ENCODE measurements at regions not wholly inside any gene's neighbourhood (a gene's known extent, or its start where the extent isn't known, plus 50 kb on each side); places are given as distances from the start of the nearest gene placed in this dataset.
A peak's percentile ranks its signal among the peaks of the same experiment; 100 is the strongest.

DNA sequence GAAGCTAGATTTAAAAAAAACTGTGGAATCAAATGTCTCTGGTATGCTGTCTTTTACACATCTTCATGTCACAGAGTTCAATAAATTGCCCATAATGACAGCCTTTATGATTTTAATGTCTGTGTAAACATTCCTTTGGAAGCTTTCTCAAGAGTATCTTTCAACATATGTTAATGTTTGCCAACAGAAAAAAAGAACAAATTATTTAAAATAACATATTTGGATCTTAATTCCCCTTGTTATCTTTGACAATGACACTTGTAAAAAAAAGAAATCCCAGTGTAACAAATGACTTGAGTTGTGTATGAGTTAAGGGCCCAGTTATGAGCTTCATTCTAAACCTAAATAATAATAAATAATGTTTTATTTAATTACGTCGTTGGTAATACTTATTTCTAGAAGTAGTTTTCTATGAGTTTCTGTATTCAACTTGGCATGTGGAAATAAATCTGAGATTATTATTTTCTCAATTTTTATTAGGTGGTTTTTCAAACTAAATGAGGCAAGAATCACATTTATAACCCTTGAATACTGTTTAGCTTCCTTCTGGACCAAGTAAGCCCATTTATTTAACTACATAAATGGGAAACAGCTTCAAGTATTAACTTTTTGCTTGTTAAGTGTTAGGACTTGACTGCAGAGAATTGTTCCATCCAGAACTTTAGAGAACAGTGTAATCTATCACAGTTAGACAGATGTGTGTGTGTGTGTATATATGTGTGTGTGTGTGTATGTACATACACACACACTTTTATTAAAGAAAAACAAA lies 182.1 kb downstream of the POSTN start:
- ATAC-seq (no peak), DNase-seq (no peak)
- intact Hi-C loops (cut with DNase I): no loop called here

DNA sequence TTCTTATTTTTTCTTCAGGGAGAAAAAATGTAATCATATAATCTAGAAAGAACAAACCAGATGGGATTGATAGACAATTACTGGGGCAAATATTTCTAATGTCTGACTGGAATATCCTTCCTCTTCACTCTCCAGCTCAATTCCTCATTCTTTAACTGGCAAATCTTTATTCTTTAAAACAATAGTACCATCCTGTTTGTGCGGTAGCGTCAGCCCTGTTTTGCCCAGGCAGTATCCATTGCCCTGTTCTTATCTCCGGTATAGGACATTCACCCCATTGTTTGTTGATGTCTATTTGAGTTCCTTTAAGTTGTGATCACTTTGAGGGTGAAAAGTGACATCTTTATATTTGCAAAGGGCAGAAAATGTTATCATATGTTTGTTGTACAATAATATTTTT lies 185.4 kb downstream of the POSTN start:
- DNase-seq (no peak), ATAC-seq (no peak)
- intact Hi-C loops (cut with DNase I): no loop called here

- no peak for DNase-seq
- intact Hi-C loops (cut with DNase I): no loop called here
- no peak for ATAC-seq
Observed at GRCh38 chr13:37412241-37412921, 186.2 kb downstream of the POSTN start.

DNA sequence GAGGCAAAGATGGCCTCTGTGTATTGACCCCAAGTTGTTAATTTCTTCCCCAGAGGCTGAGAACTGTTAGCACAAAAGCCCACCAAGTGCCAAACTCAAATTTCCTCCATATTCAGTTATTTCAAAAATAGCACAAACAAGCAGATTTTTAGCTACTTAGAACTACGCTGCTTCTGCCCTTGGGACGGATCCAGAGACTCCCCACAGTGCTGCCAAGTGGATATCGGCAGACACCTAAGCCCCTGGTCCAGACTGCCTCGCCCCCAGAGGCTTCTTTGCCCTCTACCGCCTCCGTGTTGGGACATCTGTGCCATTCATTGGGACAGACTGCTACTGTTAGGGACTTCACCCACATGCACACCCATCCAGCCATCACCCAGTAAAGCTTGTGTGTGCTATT lies 188.3 kb downstream of the POSTN start:
- intact Hi-C loops (cut with DNase I): no loop called here
- ATAC-seq: no peak
- DNase-seq: no peak

- intact Hi-C loops (cut with DNase I): no loop called here
Observed at GRCh38 chr13:37409756-37410155, 188.8 kb downstream of the POSTN start.

GRCh38 chr13:37407156-37407555 lies 191.4 kb downstream of the POSTN start:
- ATAC-seq (no peak), DNase-seq (no peak)
- intact Hi-C loops (cut with DNase I): no loop called here

More at GRCh38 chr13:37409756-37410155, 188.8 kb downstream of the POSTN start:
- ATAC-seq (no peak), DNase-seq (no peak)

- ATAC-seq (no peak), DNase-seq (no peak)
- intact Hi-C loops (cut with DNase I): no loop called here
Observed at GRCh38 chr13:37406031-37406430, 192.5 kb downstream of the POSTN start.

GRCh38 chr13:37403776-37404527 lies 194.6 kb downstream of the POSTN start:
- DNase-seq (no peak), ATAC-seq (no peak)
- intact Hi-C loops (cut with DNase I): no loop called here

DNA sequence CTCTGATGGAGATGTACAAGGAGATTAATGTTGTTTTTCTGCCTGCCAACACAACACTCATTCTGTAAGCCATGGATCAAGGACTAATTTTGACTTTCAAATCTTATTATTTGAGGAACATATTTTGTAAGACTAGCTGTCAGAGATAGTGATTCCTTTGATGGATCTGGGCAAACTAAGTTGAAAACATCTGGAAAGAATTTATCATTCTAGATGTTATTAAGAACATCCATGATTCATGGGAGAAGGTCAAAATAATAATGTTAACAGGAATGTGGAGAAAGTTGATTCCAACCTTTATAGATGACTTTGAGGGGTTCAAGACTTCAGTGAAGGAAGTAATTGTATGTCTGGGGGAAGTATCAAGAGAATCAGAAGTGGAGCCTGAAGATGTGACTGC lies 196.8 kb downstream of the POSTN start:
- ATAC-seq (no peak), DNase-seq (no peak)
- intact Hi-C loops (cut with DNase I): no loop called here

DNA sequence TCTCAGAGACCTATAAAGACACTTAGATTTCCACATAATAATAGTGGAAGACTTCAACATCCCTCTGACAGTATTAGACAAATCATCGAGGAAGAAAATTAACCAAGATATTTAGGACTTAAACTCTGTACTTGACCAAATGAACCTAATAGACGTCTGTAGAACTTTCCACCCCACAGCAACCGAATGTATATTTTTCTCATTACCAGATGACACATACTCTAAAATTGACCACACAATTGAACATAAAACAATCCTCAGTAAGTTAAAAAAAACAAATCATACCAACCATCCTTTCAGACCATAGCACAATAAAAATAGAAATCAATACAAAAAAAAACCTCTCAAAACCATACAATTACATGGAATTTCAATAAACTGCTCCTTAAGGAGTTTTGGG lies 201.0 kb downstream of the POSTN start:
- no peak for ATAC-seq
- intact Hi-C loops (cut with DNase I): no loop called here
- no peak for DNase-seq

GRCh38 chr13:37395544-37395943 lies 203.0 kb downstream of the POSTN start:
- ATAC-seq (no peak), DNase-seq (no peak)
- intact Hi-C loops (cut with DNase I): no loop called here

DNA sequence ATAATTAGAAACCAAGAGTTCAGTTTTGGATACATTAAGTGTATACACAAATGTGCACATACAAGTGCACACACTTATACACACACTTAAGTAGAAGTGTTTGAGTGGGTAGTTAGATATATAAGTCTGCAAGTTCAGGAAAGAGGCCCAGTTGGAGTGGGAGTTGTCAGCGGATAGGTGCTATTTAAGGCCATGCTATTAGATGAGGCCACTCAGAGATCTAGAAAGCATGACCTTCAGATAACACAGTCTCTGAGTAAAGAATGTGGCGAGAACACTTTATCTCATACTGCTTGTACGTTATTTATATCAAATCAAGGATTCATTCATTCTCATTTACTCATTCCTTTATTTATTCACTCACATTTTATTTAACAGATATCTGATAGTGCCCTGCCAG lies 206.2 kb downstream of the POSTN start:
- intact Hi-C loops (cut with DNase I): no loop called here
- ATAC-seq (peak; percentile 60 to 68), DNase-seq (no peak)

- intact Hi-C loops (cut with DNase I): no loop called here
Observed at GRCh38 chr13:37390735-37391134, 207.8 kb downstream of the POSTN start.

DNA sequence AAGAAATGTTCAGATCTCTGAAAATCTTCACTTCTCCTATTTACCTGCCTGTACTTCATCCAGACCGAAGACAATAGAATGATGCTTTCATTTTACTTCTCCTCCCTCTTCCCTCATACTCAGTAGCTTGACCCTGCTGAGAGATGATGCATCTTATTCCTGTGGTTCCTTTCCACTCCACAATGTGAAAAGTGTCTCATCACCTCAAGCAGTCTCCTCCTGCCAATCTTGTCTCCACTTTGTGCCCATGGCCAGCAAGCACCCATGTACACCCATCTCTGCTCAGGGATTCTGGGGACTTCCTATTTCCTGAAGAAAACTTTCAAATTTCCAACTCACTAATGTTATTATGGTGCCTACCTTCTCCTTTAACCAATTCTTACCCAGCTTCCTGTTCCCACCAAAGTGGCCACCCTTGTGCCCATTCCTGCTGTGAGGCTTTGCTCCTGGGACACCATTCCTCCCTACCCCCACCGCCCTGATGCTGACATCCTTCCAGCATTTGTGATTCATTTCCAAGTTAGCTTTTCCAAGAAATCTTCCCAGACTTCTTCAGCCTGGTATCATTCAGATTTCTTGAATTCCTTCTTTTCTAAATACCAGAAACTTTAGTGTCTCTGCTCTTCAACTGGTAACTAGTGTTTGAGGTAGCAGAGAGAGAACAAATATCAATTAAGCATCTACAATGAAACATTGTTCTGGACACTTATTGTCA lies 212.5 kb downstream of the POSTN start:
- intact Hi-C loops (cut with DNase I): no loop called here
- ATAC-seq (peak in 1 of 2 donors; percentile 14), DNase-seq (no peak)

More at GRCh38 chr13:37390735-37391134, 207.8 kb downstream of the POSTN start:
- ATAC-seq (no peak), DNase-seq (no peak)

GRCh38 chr13:37385248-37385647 lies 213.3 kb downstream of the POSTN start:
- intact Hi-C loops (cut with DNase I): no loop called here
- ATAC-seq: no peak
- DNase-seq: no peak

DNA sequence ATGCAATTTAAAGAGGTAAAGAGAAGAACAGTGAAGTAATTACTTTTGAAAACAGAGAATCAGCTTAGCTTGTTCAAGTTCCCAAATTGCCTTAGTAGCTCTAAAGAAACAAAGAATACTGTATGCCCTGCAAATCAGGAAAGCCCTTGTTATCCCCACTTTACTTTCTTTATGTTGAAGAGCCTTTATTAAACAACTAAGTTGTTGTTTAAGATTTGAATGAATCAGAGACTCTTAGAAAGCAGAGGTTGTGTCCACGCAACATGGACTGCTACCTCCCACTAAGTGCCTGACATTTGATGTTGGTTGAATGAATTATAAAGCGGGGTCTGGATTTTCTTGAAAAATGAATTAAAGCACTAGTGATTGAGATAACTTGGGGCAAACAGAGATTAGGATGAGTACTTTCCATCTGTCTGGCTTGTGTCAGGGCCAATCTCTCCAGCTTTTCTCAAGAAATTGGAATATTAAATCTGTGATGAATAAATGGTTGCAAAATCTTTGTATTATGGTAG lies 214.7 kb downstream of the POSTN start:
- ATAC-seq (no peak), DNase-seq (no peak)
- intact Hi-C loops (cut with DNase I): no loop called here

- ATAC-seq: no peak
- DNase-seq: no peak
- intact Hi-C loops (cut with DNase I): no loop called here
Observed at GRCh38 chr13:37383046-37383445, 215.5 kb downstream of the POSTN start.

- intact Hi-C loops (cut with DNase I): no loop called here
- no peak for ATAC-seq
- no peak for DNase-seq
Observed at GRCh38 chr13:37382146-37382545, 216.4 kb downstream of the POSTN start.

GRCh38 chr13:37381502-37381901 lies 217.1 kb downstream of the POSTN start:
- ATAC-seq: no peak
- intact Hi-C loops (cut with DNase I): no loop called here
- DNase-seq: no peak

Measured in left cardiac atrium (tissue), 4 donors.